Right lobe of liver (tissue), 4 donors: ENCODE measurements at regions not wholly inside any gene's neighbourhood (a gene's known extent, or its start where the extent isn't known, plus 50 kb on each side); places are given as distances from the start of the nearest gene placed in this dataset.
A peak's percentile ranks its signal among the peaks of the same experiment; 100 is the strongest.

Experiments
- POLR2A ChIP-seq: fragments of 450-650 bp; IDR thresholded peaks from one replicate; pipeline ENCODE4 v1.6.1; 2017; ENCODE audit warnings: antibody characterized with exemption, mild to moderate bottlenecking
- TF ChIP-seq, protein P1 (sequence below), 4 donors: fragments of 200-600 bp in 3 of 4; fragments of 450-650 bp in 1 of 4; IDR thresholded peaks; one replicate each; pipeline versions ENCODE4 v1.5.1 to v1.8.0; 2016 to 2022; ENCODE audit warnings: antibody characterized with exemption in 4 of 4, mild to moderate bottlenecking in 2 of 4
- donor health status: DM: no; HTN: no; CAD: no.
- donor health status: DM: no; HTN: no; CAD: no.
- donor health status: DM: no; HTN: yes; CAD: no.

DNA sequence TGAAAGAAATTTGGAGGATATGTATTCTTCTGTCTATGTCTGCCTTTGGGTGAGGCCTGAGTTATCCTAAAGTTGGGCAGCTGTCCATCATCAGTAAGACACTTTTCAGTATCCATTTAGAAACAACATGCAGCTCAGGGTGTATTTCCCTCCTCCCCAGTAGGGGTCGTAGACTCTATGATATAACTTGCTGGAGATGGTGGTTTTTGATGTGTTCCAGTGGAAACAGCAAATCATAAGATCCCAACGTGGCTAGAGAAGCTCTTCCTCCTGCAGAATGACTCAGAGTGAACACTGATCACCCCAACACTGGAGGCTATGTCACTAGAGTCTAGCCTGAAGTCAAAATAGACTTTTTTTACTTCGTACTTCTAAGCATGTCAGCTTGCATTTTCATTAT lies 331.6 kb upstream of the STXBP6 start:
- TF ChIP-seq, protein P1, sequence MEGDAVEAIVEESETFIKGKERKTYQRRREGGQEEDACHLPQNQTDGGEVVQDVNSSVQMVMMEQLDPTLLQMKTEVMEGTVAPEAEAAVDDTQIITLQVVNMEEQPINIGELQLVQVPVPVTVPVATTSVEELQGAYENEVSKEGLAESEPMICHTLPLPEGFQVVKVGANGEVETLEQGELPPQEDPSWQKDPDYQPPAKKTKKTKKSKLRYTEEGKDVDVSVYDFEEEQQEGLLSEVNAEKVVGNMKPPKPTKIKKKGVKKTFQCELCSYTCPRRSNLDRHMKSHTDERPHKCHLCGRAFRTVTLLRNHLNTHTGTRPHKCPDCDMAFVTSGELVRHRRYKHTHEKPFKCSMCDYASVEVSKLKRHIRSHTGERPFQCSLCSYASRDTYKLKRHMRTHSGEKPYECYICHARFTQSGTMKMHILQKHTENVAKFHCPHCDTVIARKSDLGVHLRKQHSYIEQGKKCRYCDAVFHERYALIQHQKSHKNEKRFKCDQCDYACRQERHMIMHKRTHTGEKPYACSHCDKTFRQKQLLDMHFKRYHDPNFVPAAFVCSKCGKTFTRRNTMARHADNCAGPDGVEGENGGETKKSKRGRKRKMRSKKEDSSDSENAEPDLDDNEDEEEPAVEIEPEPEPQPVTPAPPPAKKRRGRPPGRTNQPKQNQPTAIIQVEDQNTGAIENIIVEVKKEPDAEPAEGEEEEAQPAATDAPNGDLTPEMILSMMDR (IDR thresholded peaks at IDR 0.05), result peak in 1 of 4 donors; percentile 23
- TF ChIP-seq POLR2A, result no peak
